Activated CD8-positive, alpha-beta memory T cell treated with anti-CD3 and anti-CD28 coated beads for 4 hours (primary cell): ENCODE measurements at regions not wholly inside any gene's neighbourhood (a gene's known extent, or its start where the extent isn't known, plus 50 kb on each side); places are given as distances from the start of the nearest gene placed in this dataset.

Source experiments
- DNase-seq, 2 donors: peaks; one replicate each; pipeline ENCODE4 v3.0.0-alpha.2; 2020; ENCODE audit warnings: low read depth in 2 of 2

GRCh38 chr1:98426092-98426491 lies 235.4 kb upstream of the SNX7 start:
- DNase-seq, result no peak

- DNase-seq, result no peak
Measured at GRCh38 chr1:98422816-98423215, 238.7 kb upstream of the SNX7 start.

GRCh38 chr1:98421085-98421435 lies 240.5 kb upstream of the SNX7 start:
- DNase-seq, result no peak

- DNase-seq, result no peak
Measured at GRCh38 chr1:98420376-98421084, 241.0 kb upstream of the SNX7 start.

GRCh38 chr1:98417820-98418219 lies 243.7 kb upstream of the SNX7 start:
- DNase-seq, result no peak

GRCh38 chr1:98410082-98410481 lies 251.4 kb upstream of the SNX7 start:
- DNase-seq, result no peak

- no peak for DNase-seq
Measured at GRCh38 chr1:98406352-98407088, 255.0 kb upstream of the SNX7 start.

- DNase-seq, result no peak
Measured at GRCh38 chr1:98405581-98406074, 255.9 kb upstream of the SNX7 start.

- no peak for DNase-seq
Measured at GRCh38 chr1:98404866-98405265, 256.7 kb upstream of the SNX7 start.

- DNase-seq, result no peak
Measured at GRCh38 chr1:98403963-98404480, 257.5 kb upstream of the SNX7 start.

GRCh38 chr1:98402860-98403259 lies 258.7 kb upstream of the SNX7 start:
- no peak for DNase-seq

GRCh38 chr1:98400446-98400845 lies 261.1 kb upstream of the SNX7 start:
- DNase-seq, result no peak

GRCh38 chr1:98399218-98399617 lies 262.3 kb upstream of the SNX7 start:
- DNase-seq, result no peak

GRCh38 chr1:98398649-98399048 lies 262.9 kb upstream of the SNX7 start:
- DNase-seq, result no peak

GRCh38 chr1:98398092-98398491 lies 263.4 kb upstream of the SNX7 start:
- no peak for DNase-seq

GRCh38 chr1:98393719-98394118 lies 267.8 kb upstream of the SNX7 start:
- DNase-seq, result no peak

- DNase-seq, result no peak
Measured at GRCh38 chr1:98391175-98391574, 270.3 kb upstream of the SNX7 start.

- no peak for DNase-seq
Measured at GRCh38 chr1:98389809-98390208, 271.7 kb upstream of the SNX7 start.

GRCh38 chr1:98388441-98388840 lies 273.1 kb upstream of the SNX7 start:
- DNase-seq, result peak in 1 of 2 donors; percentile 4

- no peak for DNase-seq
Measured at GRCh38 chr1:98387701-98388100, 273.8 kb upstream of the SNX7 start.

GRCh38 chr1:98386675-98387440 lies 274.7 kb upstream of the SNX7 start:
- DNase-seq, result no peak

- DNase-seq, result no peak
Measured at GRCh38 chr1:98385652-98386051, 275.9 kb upstream of the SNX7 start.
